HUDEP-2 (cell line): ENCODE measurements at regions not wholly inside any gene's neighbourhood (a gene's known extent, or its start where the extent isn't known, plus 50 kb on each side); places are given as distances from the start of the nearest gene placed in this dataset.
A peak's percentile ranks its signal among the peaks of the same experiment; 100 is the strongest.

ENCODE experiments used
- DNase-seq, 76 experiments: peaks; one replicate each; lab custom pipeline; 2025; ENCODE audit not compliant: unreplicated experiment in 76 of 76; lab: John Stamatoyannopoulos, UW

GRCh38 chr12:130254461-130255276, 83.0 kb upstream of the PIWIL1 start:
- DNase-seq: no peak

- no peak for DNase-seq
Measured at GRCh38 chr12:130258863-130259262, 78.8 kb upstream of the PIWIL1 start.

DNA sequence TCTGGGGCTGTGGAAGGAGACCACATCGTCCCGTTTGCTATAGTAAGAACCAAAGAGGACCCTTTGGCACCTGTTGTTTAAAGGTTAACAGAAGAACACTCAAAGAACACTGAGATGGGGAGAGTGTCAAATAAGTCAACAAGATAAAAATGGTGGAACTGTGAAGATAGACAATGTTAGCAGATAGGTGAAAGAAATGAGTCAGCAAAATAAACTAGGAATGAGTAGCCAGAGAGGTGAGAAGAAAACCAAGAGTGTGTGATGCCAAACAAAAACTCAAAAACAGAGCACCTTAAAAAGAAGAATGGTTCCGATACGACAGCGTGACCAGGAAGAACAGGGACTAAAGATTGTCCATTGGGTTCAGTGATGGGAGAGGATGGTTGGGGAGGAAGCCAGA, 74.7 kb upstream of the PIWIL1 start:
- DNase-seq: no peak

DNA sequence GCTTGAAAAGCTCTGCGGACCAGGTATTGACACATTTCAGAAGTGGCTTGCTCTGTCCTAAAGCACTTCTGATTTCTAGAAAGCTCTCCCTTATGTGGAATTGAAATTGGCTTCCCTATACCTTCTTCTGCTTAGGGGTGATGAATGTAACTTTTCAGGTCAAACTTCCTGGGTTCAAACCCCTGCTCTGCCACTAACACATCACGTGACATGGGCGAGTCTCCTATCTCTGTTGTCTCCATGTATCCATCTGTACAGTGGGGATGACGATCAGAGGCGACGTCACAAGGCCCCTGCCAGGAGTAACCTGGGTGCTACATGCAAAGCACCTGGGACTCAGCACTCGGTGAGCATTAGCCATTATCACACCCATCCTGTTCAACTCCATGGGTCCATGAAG, 73.7 kb upstream of the PIWIL1 start:
- no peak for DNase-seq

GRCh38 chr12:130266751-130267150, 70.9 kb upstream of the PIWIL1 start:
- peak in 1 of 76 experiments; percentile 0 for DNase-seq

GRCh38 chr12:130280231-130280630, 57.5 kb upstream of the PIWIL1 start:
- DNase-seq: peak in 1 of 76 experiments; percentile 1

DNA sequence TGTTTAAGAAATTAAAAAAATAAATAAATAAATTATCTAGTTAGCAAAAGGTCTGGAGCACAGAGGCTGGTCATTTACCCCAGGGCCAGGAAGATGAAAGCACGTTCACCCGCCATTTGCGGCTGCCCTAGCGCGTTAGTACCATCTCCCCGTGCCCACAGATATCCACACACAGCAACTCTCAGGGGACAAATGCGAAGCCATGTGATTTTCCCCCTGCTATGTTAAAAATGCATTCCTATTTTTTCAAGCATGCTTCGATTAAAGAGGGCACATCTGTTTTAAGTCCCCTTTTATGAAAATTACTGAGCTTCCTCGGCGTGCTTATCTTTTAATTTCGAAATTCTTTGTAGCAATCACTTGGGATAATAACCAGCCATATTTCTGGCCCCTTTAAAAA, 56.9 kb upstream of the PIWIL1 start:
- no peak for DNase-seq

DNA sequence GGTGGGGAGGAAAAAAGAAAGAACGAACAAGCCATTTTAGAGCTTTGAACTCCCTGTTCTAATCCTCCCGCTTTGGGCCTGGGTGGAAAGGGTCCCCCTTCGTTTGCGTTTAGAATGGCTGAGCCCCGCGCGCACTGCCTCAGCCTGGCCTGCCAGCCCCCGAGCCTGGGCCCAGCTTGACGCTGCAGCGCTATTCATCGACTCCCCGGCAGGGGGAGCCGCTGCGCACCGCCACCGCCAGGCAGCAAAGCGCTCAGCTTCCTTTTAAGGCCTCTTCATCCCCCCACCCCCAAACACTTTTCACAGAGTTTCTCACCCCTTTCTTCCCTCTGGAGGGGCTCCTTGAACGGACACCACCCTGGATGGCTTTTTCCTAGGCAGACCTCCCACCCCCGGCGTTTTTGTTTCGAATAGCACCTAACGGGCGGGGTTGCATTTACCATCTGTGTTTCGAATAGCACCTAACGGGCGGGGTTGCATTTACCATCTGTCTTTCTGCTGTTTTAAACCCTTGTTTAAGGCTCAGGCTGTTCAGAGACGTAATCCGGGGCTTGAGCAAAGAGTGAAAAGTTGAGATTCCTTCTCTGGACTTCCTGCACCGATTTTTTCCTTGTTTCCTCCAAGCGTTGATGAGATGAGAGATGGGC, 56.4 kb upstream of the PIWIL1 start:
- peak in 8 of 76 experiments; percentile 0 to 7 (median 4) for DNase-seq

GRCh38 chr12:130286041-130286440, 51.6 kb upstream of the PIWIL1 start:
- no peak for DNase-seq

- DNase-seq: no peak
Measured at GRCh38 chr12:130286741-130287440, 50.8 kb upstream of the PIWIL1 start.
